ENCODE measurements at regions not wholly inside any gene's neighbourhood (a gene's known extent, or its start where the extent isn't known, plus 50 kb on each side); places are given as distances from the start of the nearest gene placed in this dataset.

GRCh38 chr6:100088009-100088408 is 94.0 kb upstream of the MCHR2 start:
- no peak overlapping the region for H3K27ac ChIP-seq
- intact Hi-C loops (cut with DNase I) = no loop called here
- H3K9me3 ChIP-seq = no peaks in the 10 kb centered on the region
- TF ChIP-seq POLR2A (IDR thresholded peaks at IDR 0.05) (no peak), EP300 (IDR thresholded peaks at IDR 0.05) (no peak)
- TF ChIP-seq, protein P1, sequence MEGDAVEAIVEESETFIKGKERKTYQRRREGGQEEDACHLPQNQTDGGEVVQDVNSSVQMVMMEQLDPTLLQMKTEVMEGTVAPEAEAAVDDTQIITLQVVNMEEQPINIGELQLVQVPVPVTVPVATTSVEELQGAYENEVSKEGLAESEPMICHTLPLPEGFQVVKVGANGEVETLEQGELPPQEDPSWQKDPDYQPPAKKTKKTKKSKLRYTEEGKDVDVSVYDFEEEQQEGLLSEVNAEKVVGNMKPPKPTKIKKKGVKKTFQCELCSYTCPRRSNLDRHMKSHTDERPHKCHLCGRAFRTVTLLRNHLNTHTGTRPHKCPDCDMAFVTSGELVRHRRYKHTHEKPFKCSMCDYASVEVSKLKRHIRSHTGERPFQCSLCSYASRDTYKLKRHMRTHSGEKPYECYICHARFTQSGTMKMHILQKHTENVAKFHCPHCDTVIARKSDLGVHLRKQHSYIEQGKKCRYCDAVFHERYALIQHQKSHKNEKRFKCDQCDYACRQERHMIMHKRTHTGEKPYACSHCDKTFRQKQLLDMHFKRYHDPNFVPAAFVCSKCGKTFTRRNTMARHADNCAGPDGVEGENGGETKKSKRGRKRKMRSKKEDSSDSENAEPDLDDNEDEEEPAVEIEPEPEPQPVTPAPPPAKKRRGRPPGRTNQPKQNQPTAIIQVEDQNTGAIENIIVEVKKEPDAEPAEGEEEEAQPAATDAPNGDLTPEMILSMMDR (IDR thresholded peaks at IDR 0.05) = no peak
- 64 to 76% (median 70%) methylated on average over 1 of the region's 1 CpG for WGBS, 3 donors
- no peaks in the 10 kb centered on the region for H3K4me1 ChIP-seq (ENCODE audit: insufficient read depth)
- H3K27me3 ChIP-seq = no peaks in the 10 kb centered on the region
- H3K4me3 ChIP-seq = no peak overlapping the region
- no peaks in the 10 kb centered on the region for H3K36me3 ChIP-seq
- no peak for DNase-seq

DNA sequence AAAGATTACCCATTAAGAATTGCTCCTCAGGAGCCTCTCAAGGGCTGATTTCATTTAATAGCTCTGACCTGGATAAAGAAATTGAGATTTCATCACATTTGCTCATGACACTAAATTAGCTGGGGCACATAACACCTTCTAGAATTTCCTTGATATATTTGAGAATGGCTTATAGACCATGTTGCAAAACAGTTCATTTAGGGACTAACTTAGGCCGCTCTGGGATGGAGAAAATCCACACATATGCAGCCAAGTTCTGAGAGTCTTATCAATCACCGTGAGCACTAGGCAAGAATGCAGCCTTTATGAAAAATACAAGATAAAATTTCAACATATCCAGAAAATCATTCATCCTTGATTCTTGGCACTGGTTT is 91.0 kb upstream of the MCHR2 start:
- H3K9me3 ChIP-seq = no peaks in the 10 kb centered on the region
- TF ChIP-seq, protein P1 (IDR thresholded peaks at IDR 0.05) = no peak
- TF ChIP-seq EP300 (IDR thresholded peaks at IDR 0.05) = no peak
- TF ChIP-seq POLR2A (IDR thresholded peaks at IDR 0.05) = no peak
- no peaks in the 10 kb centered on the region for H3K4me1 ChIP-seq (ENCODE audit: insufficient read depth)
- H3K36me3 ChIP-seq = no peaks in the 10 kb centered on the region
- no peak for DNase-seq
- no peak overlapping the region for H3K27ac ChIP-seq
- WGBS, 3 donors = 40 to 55% (median 44%) methylated on average over 2 of the region's 2 CpGs
- H3K4me3 ChIP-seq = no peak overlapping the region
- intact Hi-C loops (cut with DNase I) = no loop called here
- no peaks in the 10 kb centered on the region for H3K27me3 ChIP-seq

GRCh38 chr6:100084316-100084990 is 90.4 kb upstream of the MCHR2 start:
- H3K27ac ChIP-seq = no peak overlapping the region
- WGBS, 3 donors = 23 to 44% (median 32%) methylated on average over 4 of the region's 4 CpGs
- no peaks in the 10 kb centered on the region for H3K27me3 ChIP-seq
- no peaks in the 10 kb centered on the region for H3K36me3 ChIP-seq
- no peaks in the 10 kb centered on the region for H3K4me1 ChIP-seq (ENCODE audit: insufficient read depth)
- H3K4me3 ChIP-seq = no peak overlapping the region
- TF ChIP-seq POLR2A (IDR thresholded peaks at IDR 0.05) = no peak
- TF ChIP-seq, protein P1 (IDR thresholded peaks at IDR 0.05) = no peak
- TF ChIP-seq EP300 (IDR thresholded peaks at IDR 0.05) = no peak
- intact Hi-C loops (cut with DNase I) = no loop called here
- DNase-seq = no peak
- no peaks in the 10 kb centered on the region for H3K9me3 ChIP-seq

- 49 to 63% (median 56%) methylated on average over 5 of the region's 5 CpGs for WGBS, 3 donors
- H3K4me1 ChIP-seq (ENCODE audit: insufficient read depth) = no peaks in the 10 kb centered on the region
- no peak for DNase-seq
- TF ChIP-seq EP300 (IDR thresholded peaks at IDR 0.05) = no peak
- TF ChIP-seq, protein P1 (IDR thresholded peaks at IDR 0.05) = no peak
- no peak for TF ChIP-seq POLR2A (IDR thresholded peaks at IDR 0.05)
- H3K36me3 ChIP-seq = no peaks in the 10 kb centered on the region
- H3K4me3 ChIP-seq = no peak overlapping the region
- H3K27me3 ChIP-seq = no peaks in the 10 kb centered on the region
- H3K27ac ChIP-seq = no peak overlapping the region
- intact Hi-C loops (cut with DNase I) = no loop called here
- no peaks in the 10 kb centered on the region for H3K9me3 ChIP-seq
Observed at GRCh38 chr6:100078509-100078908, 84.5 kb upstream of the MCHR2 start.

All from ovary (tissue), 7 donors.